Ovary (tissue), 7 donors: ENCODE measurements at regions not wholly inside any gene's neighbourhood (a gene's known extent, or its start where the extent isn't known, plus 50 kb on each side); places are given as distances from the start of the nearest gene placed in this dataset.

Source experiments
- DNase-seq, 5 donors: peaks; one replicate each; pipeline ENCODE4 v3.0.0-alpha.2; 2019 to 2020
- H3K27ac ChIP-seq, 2 donors: fragments of 200-600 bp; one replicate each; pipeline versions ENCODE4 v1.5.1 to v1.8.0; 2019 to 2022
- H3K27me3 ChIP-seq: fragments of 200-600 bp; one replicate; pipeline ENCODE4 v1.8.0; 2022
- H3K36me3 ChIP-seq: fragments of 200-600 bp; sonication (generic); one replicate; pipeline ENCODE4 v1.5.1; 2019
- H3K4me1 ChIP-seq: one replicate; pipeline ENCODE4 v1.8.1; 2013; ENCODE audit warnings: mild to moderate bottlenecking, moderate library complexity; ENCODE audit not compliant: insufficient read depth
- H3K4me3 ChIP-seq: fragments of 200-600 bp; sonication (generic); one replicate; pipeline ENCODE4 v1.5.1; 2017
- H3K9me3 ChIP-seq, 2 donors: fragments of 200-600 bp in 1 of 2; sonication (generic) in 1 of 2; one replicate each; pipeline versions ENCODE4 v1.5.1 to v1.8.1; 2013 to 2019; ENCODE audit warnings: mild to moderate bottlenecking in 1 of 2, moderate library complexity in 1 of 2
- EP300 ChIP-seq: sonication (generic); formaldehyde crosslinking; IDR thresholded peaks from one replicate; pipeline ENCODE4 v1.6.1; 2017; ENCODE audit warnings: antibody characterized with exemption
- POLR2A ChIP-seq: fragments of 450-650 bp; IDR thresholded peaks from one replicate; pipeline ENCODE4 v1.6.1; 2017; ENCODE audit warnings: antibody characterized with exemption, mild to moderate bottlenecking, moderate library complexity
- WGBS, 3 donors: extraction: QIAGEN DNeasy Blood & Tissue Kit in 1 of 3; methylation state at CpG; one replicate each; pipeline versions ENCODE4 v1.1.5 to v1.1.7; 2013 to 2017; 5-methylcytosine and 5-hydroxymethylcytosine counted together
- intact Hi-C, 4 donors: fragments of 100-400 bp; cut with DNase I; formaldehyde crosslinking; loops; one replicate each; pipeline versions ENCODE4 v1.11.0 to v1.15.1; 2022 to 2023
- TF ChIP-seq, protein P1 (sequence below), 3 donors: fragments of 450-650 bp in 2 of 3; fragments of 200-600 bp in 1 of 3; IDR thresholded peaks; one replicate each; pipeline versions ENCODE4 v1.5.1 to v1.8.0; 2016 to 2022; ENCODE audit warnings: antibody characterized with exemption in 3 of 3, mild to moderate bottlenecking in 1 of 3
- donor health status: DM: no; HTN: no; CAD: no; lungs with moderate emphysema.
- donor health status: DM: no; HTN: no; CAD: no.
- donor health status: Bipolar disorder and iron deficiency.
- donor health status: DM: no; HTN: no; CAD: no.
- donor health status: DM: yes; HTN: yes; CAD: no.

DNA sequence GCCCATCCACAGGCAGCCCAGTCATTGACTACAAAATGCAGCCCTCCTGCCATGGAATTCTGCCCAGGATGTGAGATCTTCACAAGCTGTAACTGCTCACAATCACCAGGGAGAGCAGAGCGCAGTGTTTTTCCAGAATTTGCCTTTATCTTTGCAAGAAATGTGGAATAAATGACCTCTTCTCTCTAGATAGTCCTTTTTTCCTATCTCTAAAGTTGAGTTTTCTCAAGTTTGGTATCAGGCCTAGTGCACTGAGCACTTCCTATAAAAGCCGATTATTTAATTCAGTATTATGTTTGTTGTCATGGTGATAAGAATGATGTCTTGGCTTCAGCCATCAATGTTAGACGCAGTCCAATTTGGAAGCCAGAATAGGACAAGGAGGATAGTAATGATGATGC, 246.9 kb upstream of the IRF2BP2 start:
- H3K27ac ChIP-seq: no peak overlapping the region
- H3K4me1 ChIP-seq: no peaks in the 10 kb centered on the region
- peak in 3 of 5 donors; percentile 43 to 63 (median 49) for DNase-seq
- H3K9me3 ChIP-seq: no peaks in the 10 kb centered on the region
- WGBS, 3 donors: 15 to 22% (median 17%) methylated on average over 3 of the region's 3 CpGs
- TF ChIP-seq POLR2A (no peak), EP300 (no peak)
- TF ChIP-seq, protein P1, sequence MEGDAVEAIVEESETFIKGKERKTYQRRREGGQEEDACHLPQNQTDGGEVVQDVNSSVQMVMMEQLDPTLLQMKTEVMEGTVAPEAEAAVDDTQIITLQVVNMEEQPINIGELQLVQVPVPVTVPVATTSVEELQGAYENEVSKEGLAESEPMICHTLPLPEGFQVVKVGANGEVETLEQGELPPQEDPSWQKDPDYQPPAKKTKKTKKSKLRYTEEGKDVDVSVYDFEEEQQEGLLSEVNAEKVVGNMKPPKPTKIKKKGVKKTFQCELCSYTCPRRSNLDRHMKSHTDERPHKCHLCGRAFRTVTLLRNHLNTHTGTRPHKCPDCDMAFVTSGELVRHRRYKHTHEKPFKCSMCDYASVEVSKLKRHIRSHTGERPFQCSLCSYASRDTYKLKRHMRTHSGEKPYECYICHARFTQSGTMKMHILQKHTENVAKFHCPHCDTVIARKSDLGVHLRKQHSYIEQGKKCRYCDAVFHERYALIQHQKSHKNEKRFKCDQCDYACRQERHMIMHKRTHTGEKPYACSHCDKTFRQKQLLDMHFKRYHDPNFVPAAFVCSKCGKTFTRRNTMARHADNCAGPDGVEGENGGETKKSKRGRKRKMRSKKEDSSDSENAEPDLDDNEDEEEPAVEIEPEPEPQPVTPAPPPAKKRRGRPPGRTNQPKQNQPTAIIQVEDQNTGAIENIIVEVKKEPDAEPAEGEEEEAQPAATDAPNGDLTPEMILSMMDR (IDR thresholded peaks at IDR 0.05): no peak
- H3K27me3 ChIP-seq: no peaks in the 10 kb centered on the region
- no peak overlapping the region for H3K4me3 ChIP-seq
- intact Hi-C loops: no loop called here
- H3K36me3 ChIP-seq: no peaks in the 10 kb centered on the region

DNA sequence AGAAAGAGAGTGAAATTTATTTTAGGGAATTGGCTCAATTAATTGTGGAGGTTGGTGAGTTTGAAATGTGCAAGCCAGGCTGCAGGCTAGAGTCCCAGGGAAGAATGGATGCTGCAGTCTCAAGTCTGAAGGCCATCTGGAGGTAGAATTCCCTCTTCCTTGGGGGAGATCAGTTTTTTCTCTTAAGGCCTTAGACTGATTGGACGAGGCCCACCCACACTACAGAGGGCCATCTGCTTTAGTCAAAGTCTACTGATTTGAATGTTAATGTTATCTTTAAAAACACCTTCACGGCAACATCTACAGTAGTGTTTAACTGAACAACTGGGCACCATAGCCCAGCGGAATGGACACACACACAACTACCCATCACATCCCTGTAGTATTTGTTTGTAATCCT, 245.9 kb upstream of the IRF2BP2 start:
- 95 to 97% (median 96%) methylated on average over 3 of the region's 3 CpGs for WGBS, 3 donors
- no peak for TF ChIP-seq EP300
- TF ChIP-seq POLR2A: no peak
- TF ChIP-seq, protein P1 (IDR thresholded peaks at IDR 0.05): no peak
- H3K36me3 ChIP-seq: no peaks in the 10 kb centered on the region
- no peaks in the 10 kb centered on the region for H3K9me3 ChIP-seq
- intact Hi-C loops: no loop called here
- H3K4me3 ChIP-seq: no peak overlapping the region
- no peak for DNase-seq
- no peaks in the 10 kb centered on the region for H3K27me3 ChIP-seq
- H3K27ac ChIP-seq: no peak overlapping the region
- H3K4me1 ChIP-seq: no peaks in the 10 kb centered on the region

DNA sequence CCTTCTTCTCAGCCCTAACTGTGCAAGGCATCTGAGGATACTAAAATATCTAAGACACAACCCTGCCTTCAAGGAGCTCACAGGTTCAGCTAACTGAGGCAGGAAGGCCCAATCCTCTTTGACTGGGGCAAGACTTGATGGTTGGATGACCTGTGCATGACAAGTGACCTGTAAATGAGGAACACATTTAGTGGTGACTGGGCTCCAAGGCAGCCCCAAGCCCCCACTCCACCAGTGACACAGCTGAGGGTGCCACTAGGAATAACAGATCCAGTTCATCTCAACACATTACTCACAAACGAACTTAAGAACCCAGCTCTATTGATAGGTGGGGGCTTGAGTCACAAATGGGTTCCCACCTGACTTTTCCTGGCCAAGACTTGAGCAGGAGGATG, 244.7 kb upstream of the IRF2BP2 start:
- Histone ChIP-seq H3K27ac (no peak overlapping the region), H3K4me1 (no peaks in the 10 kb centered on the region), H3K27me3 (no peaks in the 10 kb centered on the region), H3K36me3 (no peaks in the 10 kb centered on the region), H3K4me3 (no peak overlapping the region), H3K9me3 (no peaks in the 10 kb centered on the region)
- DNase-seq: no peak
- WGBS, 3 donors: 50 to 86% (median 81%) methylated on average over 1 of the region's 1 CpG
- TF ChIP-seq EP300 (no peak), POLR2A (no peak)
- TF ChIP-seq, protein P1 (IDR thresholded peaks at IDR 0.05): no peak
- intact Hi-C loops: no loop called here

DNA sequence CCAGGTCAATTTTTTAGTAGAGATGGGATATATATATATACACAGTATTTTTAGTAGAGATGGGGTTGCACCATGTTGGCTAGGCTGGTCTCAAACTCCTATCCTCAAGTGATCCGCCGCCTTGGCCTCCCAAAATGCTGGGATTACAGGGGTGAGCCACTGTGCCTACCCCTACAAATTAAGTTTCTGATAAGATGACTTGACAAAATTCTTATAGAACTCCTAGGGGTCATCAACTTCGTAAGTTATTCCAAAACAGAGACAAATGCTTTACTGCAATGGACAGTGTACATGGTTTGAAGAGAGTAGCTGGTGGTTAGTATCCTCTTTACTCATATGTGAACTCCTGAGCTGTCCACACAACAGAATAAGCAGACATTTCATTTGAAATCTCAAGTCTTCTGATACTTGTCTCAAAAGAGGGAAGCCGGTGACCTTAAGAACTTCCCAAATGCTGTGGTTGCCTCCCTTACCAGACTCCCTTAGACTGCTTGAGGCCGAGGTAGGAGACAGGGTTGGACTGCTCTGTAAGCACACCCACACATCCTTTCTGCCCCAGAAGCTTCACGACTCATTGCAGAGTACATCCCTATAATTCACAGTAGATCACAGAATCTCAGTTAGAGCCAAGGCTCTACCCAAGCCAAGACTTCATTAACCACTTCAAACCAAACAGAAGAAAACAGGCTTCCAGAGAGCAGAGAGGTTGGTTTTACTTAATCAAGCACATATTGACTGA, 244.1 kb upstream of the IRF2BP2 start:
- WGBS, 3 donors: 62 to 80% (median 74%) methylated on average over 6 of the region's 6 CpGs
- H3K27ac ChIP-seq: no peak overlapping the region
- intact Hi-C loops: no loop called here

More for the DNA sequence above, 244.1 kb upstream of the IRF2BP2 start:
- Histone ChIP-seq H3K9me3 (no peaks in the 10 kb centered on the region), H3K27me3 (no peaks in the 10 kb centered on the region), H3K4me1 (no peaks in the 10 kb centered on the region), H3K4me3 (no peak overlapping the region), H3K36me3 (no peaks in the 10 kb centered on the region)
- no peak for DNase-seq
- TF ChIP-seq EP300 (no peak), POLR2A (no peak)
- TF ChIP-seq, protein P1 (IDR thresholded peaks at IDR 0.05): no peak
